GM23338 (cell line): ENCODE measurements at regions not wholly inside any gene's neighbourhood (a gene's known extent, or its start where the extent isn't known, plus 50 kb on each side); places are given as distances from the start of the nearest gene placed in this dataset.

Experiments
- ATAC-seq: fragments of 200-7000 bp; cut with Tn5 transposase; 3 replicates; pipeline ENCODE4 v1.9.1; 2020
- DNase-seq: peaks from one replicate; pipeline ENCODE4 v3.0.0-alpha.2; 2015; ENCODE audit warnings: low spot score
- H2AFZ ChIP-seq: fragments of 200-600 bp; sonication (generic); 2 replicates; pipeline ENCODE4 v1.8.0; 2016; ENCODE audit warnings: antibody characterized with exemption, mild to moderate bottlenecking, moderate library complexity
- H3F3A ChIP-seq: fragments of 200-600 bp; sonication (generic); replicated peaks from 2 replicates; pipeline ENCODE4 v1.8.0; 2017; ENCODE audit warnings: antibody characterized with exemption, mixed run types, low read depth
- H3K27ac ChIP-seq: fragments of 200-600 bp; sonication (generic); 2 replicates; pipeline ENCODE4 v1.6.1; 2016; ENCODE audit warnings: low read depth
- H3K27me3 ChIP-seq: fragments of 200-600 bp; sonication (generic); 2 replicates; pipeline ENCODE4 v1.8.0; 2016; ENCODE audit warnings: mild to moderate bottlenecking, mixed run types, moderate library complexity; ENCODE audit not compliant: insufficient read depth
- H3K36me3 ChIP-seq: fragments of 200-600 bp; sonication (generic); 2 replicates; pipeline ENCODE4 v1.8.0; 2016; ENCODE audit warnings: mild to moderate bottlenecking; ENCODE audit not compliant: insufficient read depth
- H3K4me1 ChIP-seq: fragments of 200-600 bp; sonication (generic); 2 replicates; pipeline ENCODE4 v1.8.0; 2016; ENCODE audit warnings: mild to moderate bottlenecking, moderate library complexity; ENCODE audit not compliant: insufficient read depth
- H3K4me2 ChIP-seq: fragments of 200-600 bp; sonication (generic); 2 replicates; pipeline ENCODE4 v1.7.1; 2017; ENCODE audit warnings: mixed run types
- H3K4me3 ChIP-seq: fragments of 200-600 bp; sonication (generic); 2 replicates; pipeline ENCODE4 v1.6.1; 2016; ENCODE audit warnings: mixed run types
- H3K79me2 ChIP-seq: fragments of 200-600 bp; sonication (generic); replicated peaks from 2 replicates; pipeline ENCODE4 v1.8.0; 2017; ENCODE audit warnings: mild to moderate bottlenecking; ENCODE audit not compliant: insufficient read depth
- H3K9me2 ChIP-seq: fragments of 200-600 bp; sonication (generic); 2 replicates; pipeline ENCODE4 v1.8.0; 2017; ENCODE audit not compliant: insufficient read depth
- H4K20me1 ChIP-seq: fragments of 200-600 bp; sonication (generic); replicated peaks from 2 replicates; pipeline ENCODE4 v1.8.0; 2017; ENCODE audit warnings: mild to moderate bottlenecking; ENCODE audit not compliant: insufficient read depth
- H3K27ac Mint-ChIP-seq: 2 replicates; pipeline ENCODE4 v1.8.0; 2020; ENCODE audit warnings: inconsistent platforms, mild to moderate bottlenecking, moderate library complexity, mixed read lengths
- H3K27me3 Mint-ChIP-seq: 3 replicates; pipeline ENCODE4 v1.8.0; 2022; ENCODE audit warnings: low read depth, mild to moderate bottlenecking, moderate library complexity, mixed read lengths, inconsistent platforms; ENCODE audit not compliant: insufficient read depth, poor library complexity
- H3K36me3 Mint-ChIP-seq: 3 replicates; pipeline ENCODE4 v1.8.0; 2021; ENCODE audit warnings: low read depth, mild to moderate bottlenecking, inconsistent platforms, moderate library complexity, mixed read lengths
- H3K4me1 Mint-ChIP-seq: 3 replicates; pipeline ENCODE4 v1.8.0; 2020; ENCODE audit warnings: mild to moderate bottlenecking, inconsistent platforms, mixed read lengths
- H3K4me3 Mint-ChIP-seq: 3 replicates; pipeline ENCODE4 v1.8.0; 2021; ENCODE audit warnings: moderate library complexity, mild to moderate bottlenecking, inconsistent platforms, mixed read lengths
- H3K9me3 Mint-ChIP-seq: 3 replicates; pipeline ENCODE4 v1.8.0; 2020; ENCODE audit warnings: moderate library complexity, mild to moderate bottlenecking, inconsistent platforms, mixed read lengths
- CREB1 ChIP-seq: fragments of 250-450 bp; sonication (Bioruptor Pico); IDR thresholded peaks from 2 replicates; pipeline ENCODE4 v1.5.0; 2020; ENCODE audit warnings: low read depth, mild to moderate bottlenecking, moderate library complexity
- EZH2 ChIP-seq: fragments of 200-600 bp; sonication (generic); IDR thresholded peaks from one replicate; pipeline ENCODE4 v1.8.0; 2017; ENCODE audit warnings: antibody characterized with exemption, mild to moderate bottlenecking, low read depth; ENCODE audit not compliant: unreplicated experiment
- EZH2phosphoT487 ChIP-seq: fragments of 200-600 bp; sonication (generic); IDR thresholded peaks from one replicate; pipeline ENCODE4 v1.8.1; 2018; ENCODE audit warnings: antibody characterized with exemption; ENCODE audit not compliant: unreplicated experiment
- JUNB ChIP-seq: IDR thresholded peaks from one replicate; pipeline ENCODE4 v1.6.1; 2016; ENCODE audit warnings: antibody characterized with exemption; ENCODE audit not compliant: unreplicated experiment
- NANOG ChIP-seq: IDR thresholded peaks from 2 replicates; pipeline ENCODE4 v1.6.1; 2016; ENCODE audit warnings: antibody characterized with exemption, borderline replicate concordance
- POLR2AphosphoS5 ChIP-seq: IDR thresholded peaks from 2 replicates; pipeline ENCODE4 v1.6.1; 2016; ENCODE audit warnings: antibody characterized with exemption, low read depth
- STAT1 ChIP-seq: IDR thresholded peaks from one replicate; pipeline ENCODE4 v1.6.1; 2016; ENCODE audit warnings: antibody characterized with exemption; ENCODE audit not compliant: unreplicated experiment
- ZNF114 ChIP-seq: fragments of 250-450 bp; sonication (Bioruptor Pico); IDR thresholded peaks from 2 replicates; pipeline ENCODE4 v1.5.0; 2020; ENCODE audit warnings: mild to moderate bottlenecking, moderate library complexity
- ZNF331 ChIP-seq: fragments of 250-450 bp; sonication (Bioruptor Pico); IDR thresholded peaks from 2 replicates; pipeline ENCODE4 v1.5.0; 2020; ENCODE audit warnings: low read depth, mild to moderate bottlenecking, moderate library complexity
- TF ChIP-seq, protein P1 (sequence below): IDR thresholded peaks from one replicate; pipeline ENCODE4 v1.6.1; 2018; ENCODE audit warnings: antibody characterized with exemption; ENCODE audit not compliant: unreplicated experiment
- TF ChIP-seq, protein P2 (sequence below), 2 experiments: fragments of 200-600 bp in 1 of 2; sonication (generic) in 1 of 2; conservative IDR thresholded peaks; 2 replicates each; pipeline versions ENCODE4 v1.5.1 to v1.6.1; 2016 to 2017; ENCODE audit warnings: antibody characterized with exemption in 2 of 2, low read depth in 2 of 2, mild to moderate bottlenecking in 2 of 2, moderate library complexity in 1 of 2

DNA sequence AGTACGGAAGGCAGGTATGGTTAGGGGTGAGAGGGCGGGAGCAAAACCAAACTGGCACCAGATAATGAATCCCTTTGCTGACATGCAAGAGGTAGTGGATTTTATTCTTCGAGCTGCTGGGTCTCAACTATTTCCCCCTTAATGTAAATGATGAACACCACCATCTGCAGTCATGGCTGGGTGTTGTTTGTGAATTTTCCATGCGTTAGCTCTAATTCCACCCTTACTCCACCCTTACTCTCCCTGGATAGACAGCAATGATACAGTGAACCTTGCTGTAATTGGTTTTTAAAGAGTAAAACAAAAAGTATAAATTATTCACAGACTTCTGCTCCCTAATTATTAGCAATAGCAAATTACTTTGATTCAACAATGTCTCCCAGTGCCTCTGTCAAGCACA, 74.5 kb upstream of the PDE1C start:
- Mint-ChIP-seq H3K4me1 (peaks cover 3% of the 10 kb centered on the region; the same call in 2 of the 3 replicates), H3K27me3 (peaks cover 2% of the 10 kb centered on the region), H3K9me3 (no peaks in the 10 kb centered on the region), H3K36me3 (no peaks in the 10 kb centered on the region), H3K4me3 (no peak overlapping the region), H3K27ac (no peak overlapping the region)
- H4K20me1 ChIP-seq: no peaks in the 10 kb centered on the region
- H3K9me2 ChIP-seq: no peaks in the 10 kb centered on the region
- no peaks in the 10 kb centered on the region for H3F3A ChIP-seq
- no peak overlapping the region for H2AFZ ChIP-seq
- ATAC-seq (no peak), DNase-seq (no peak)
- H3K4me1 ChIP-seq: no peaks in the 10 kb centered on the region
- TF ChIP-seq, protein P1, sequence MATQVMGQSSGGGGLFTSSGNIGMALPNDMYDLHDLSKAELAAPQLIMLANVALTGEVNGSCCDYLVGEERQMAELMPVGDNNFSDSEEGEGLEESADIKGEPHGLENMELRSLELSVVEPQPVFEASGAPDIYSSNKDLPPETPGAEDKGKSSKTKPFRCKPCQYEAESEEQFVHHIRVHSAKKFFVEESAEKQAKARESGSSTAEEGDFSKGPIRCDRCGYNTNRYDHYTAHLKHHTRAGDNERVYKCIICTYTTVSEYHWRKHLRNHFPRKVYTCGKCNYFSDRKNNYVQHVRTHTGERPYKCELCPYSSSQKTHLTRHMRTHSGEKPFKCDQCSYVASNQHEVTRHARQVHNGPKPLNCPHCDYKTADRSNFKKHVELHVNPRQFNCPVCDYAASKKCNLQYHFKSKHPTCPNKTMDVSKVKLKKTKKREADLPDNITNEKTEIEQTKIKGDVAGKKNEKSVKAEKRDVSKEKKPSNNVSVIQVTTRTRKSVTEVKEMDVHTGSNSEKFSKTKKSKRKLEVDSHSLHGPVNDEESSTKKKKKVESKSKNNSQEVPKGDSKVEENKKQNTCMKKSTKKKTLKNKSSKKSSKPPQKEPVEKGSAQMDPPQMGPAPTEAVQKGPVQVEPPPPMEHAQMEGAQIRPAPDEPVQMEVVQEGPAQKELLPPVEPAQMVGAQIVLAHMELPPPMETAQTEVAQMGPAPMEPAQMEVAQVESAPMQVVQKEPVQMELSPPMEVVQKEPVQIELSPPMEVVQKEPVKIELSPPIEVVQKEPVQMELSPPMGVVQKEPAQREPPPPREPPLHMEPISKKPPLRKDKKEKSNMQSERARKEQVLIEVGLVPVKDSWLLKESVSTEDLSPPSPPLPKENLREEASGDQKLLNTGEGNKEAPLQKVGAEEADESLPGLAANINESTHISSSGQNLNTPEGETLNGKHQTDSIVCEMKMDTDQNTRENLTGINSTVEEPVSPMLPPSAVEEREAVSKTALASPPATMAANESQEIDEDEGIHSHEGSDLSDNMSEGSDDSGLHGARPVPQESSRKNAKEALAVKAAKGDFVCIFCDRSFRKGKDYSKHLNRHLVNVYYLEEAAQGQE: no peak
- no peak for TF ChIP-seq CREB1
- TF ChIP-seq EZH2: no peak
- no peak for TF ChIP-seq ZNF114
- TF ChIP-seq, protein P2, sequence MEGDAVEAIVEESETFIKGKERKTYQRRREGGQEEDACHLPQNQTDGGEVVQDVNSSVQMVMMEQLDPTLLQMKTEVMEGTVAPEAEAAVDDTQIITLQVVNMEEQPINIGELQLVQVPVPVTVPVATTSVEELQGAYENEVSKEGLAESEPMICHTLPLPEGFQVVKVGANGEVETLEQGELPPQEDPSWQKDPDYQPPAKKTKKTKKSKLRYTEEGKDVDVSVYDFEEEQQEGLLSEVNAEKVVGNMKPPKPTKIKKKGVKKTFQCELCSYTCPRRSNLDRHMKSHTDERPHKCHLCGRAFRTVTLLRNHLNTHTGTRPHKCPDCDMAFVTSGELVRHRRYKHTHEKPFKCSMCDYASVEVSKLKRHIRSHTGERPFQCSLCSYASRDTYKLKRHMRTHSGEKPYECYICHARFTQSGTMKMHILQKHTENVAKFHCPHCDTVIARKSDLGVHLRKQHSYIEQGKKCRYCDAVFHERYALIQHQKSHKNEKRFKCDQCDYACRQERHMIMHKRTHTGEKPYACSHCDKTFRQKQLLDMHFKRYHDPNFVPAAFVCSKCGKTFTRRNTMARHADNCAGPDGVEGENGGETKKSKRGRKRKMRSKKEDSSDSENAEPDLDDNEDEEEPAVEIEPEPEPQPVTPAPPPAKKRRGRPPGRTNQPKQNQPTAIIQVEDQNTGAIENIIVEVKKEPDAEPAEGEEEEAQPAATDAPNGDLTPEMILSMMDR (conservative IDR thresholded peaks at IDR 0.05; ENCODE audit: low read depth in 2 of 2): no peak
- no peak for TF ChIP-seq JUNB
- TF ChIP-seq NANOG: no peak
- no peak for TF ChIP-seq POLR2AphosphoS5
- TF ChIP-seq ZNF331 (CRISPR knock-in tag): no peak
- TF ChIP-seq STAT1: no peak
- H3K4me2 ChIP-seq: no peak overlapping the region
- no peaks in the 10 kb centered on the region for H3K79me2 ChIP-seq
- no peaks in the 10 kb centered on the region; the same call in 1 of the 2 replicates for H3K36me3 ChIP-seq
- H3K4me3 ChIP-seq: no peak overlapping the region
- no peak overlapping the region for H3K27ac ChIP-seq
- no peaks in the 10 kb centered on the region for H3K27me3 ChIP-seq

DNA sequence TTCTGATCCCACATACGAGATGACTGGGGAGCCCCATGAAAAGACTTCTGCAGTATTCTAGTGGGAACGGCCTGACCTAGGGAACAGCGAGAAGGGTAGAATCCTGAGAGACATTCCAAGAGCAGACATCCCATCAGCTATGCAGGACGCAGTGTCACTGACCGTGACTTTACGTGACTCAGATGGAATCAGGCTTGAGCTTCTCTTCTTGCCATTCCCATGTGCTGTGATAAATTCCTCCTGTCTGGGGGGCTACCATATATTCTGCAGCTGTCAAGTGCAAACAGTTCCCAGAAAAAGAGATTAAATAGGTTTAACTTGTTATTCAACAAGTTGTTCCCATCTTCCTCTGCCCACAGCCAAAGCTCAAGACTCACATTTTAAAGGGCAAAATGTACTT, 73.1 kb upstream of the PDE1C start:
- DNase-seq (no peak), ATAC-seq (no peak)
- Mint-ChIP-seq H3K4me1 (peaks cover 3% of the 10 kb centered on the region; the same call in 2 of the 3 replicates), H3K4me3 (no peak overlapping the region), H3K9me3 (no peaks in the 10 kb centered on the region), H3K36me3 (no peaks in the 10 kb centered on the region), H3K27ac (no peak overlapping the region), H3K27me3 (peaks cover 2% of the 10 kb centered on the region)
- no peaks in the 10 kb centered on the region; the same call in 1 of the 2 replicates for H3K36me3 ChIP-seq
- H4K20me1 ChIP-seq: no peaks in the 10 kb centered on the region
- no peak overlapping the region for H3K27ac ChIP-seq
- no peak overlapping the region for H2AFZ ChIP-seq
- no peaks in the 10 kb centered on the region for H3K4me1 ChIP-seq
- TF ChIP-seq EZH2phosphoT487 (no peak), NANOG (no peak), CREB1 (no peak), JUNB (no peak)
- TF ChIP-seq, protein P2 (conservative IDR thresholded peaks at IDR 0.05; ENCODE audit: low read depth in 2 of 2): no peak
- TF ChIP-seq, protein P1: no peak
- no peaks in the 10 kb centered on the region for H3F3A ChIP-seq
- no peaks in the 10 kb centered on the region for H3K27me3 ChIP-seq
- no peaks in the 10 kb centered on the region for H3K79me2 ChIP-seq
- no peak overlapping the region for H3K4me2 ChIP-seq
- H3K9me2 ChIP-seq: no peaks in the 10 kb centered on the region
- no peak overlapping the region for H3K4me3 ChIP-seq
